ENCODE measurements at regions not wholly inside any gene's neighbourhood (a gene's known extent, or its start where the extent isn't known, plus 50 kb on each side); places are given as distances from the start of the nearest gene placed in this dataset.

DNA sequence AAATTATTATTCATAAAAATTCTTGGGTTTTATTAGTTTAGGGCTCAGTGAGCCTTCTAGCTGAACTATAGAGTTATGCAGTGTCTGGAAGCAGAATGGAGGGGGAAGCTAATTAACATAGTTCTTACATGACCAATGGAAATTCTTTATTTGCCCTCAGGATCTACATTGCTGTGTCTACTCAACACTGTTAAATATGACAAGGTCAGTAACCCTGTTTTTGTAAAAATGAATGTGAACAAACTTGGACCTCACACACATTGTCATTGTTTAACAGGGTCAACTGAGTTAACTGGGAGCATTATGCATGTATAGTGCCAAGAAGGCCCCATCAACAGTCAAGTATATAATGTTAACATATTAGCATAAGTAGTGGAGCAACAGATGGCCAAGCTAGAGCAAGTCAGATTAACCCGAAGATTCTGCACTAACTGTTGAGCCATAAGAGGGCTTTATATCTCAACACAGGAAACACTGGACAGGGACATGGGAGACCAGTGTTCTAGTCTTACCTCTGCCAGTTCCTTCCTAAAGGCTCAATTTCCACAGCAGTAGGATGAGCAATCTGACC, 122.5 kb upstream of the SEM1 start:
- Mint-ChIP-seq H3K4me1 (ENCODE audit: low read depth, unreplicated experiment) (no peaks in the 10 kb centered on the region), H3K27me3 (ENCODE audit: insufficient read depth, unreplicated experiment) (peaks cover 7% of the 10 kb centered on the region), H3K27ac (ENCODE audit: unreplicated experiment) (no peak overlapping the region), H3K4me3 (ENCODE audit: unreplicated experiment) (no peak overlapping the region), H3K36me3 (ENCODE audit: insufficient read depth, unreplicated experiment) (no peaks in the 10 kb centered on the region), H3K9me3 (ENCODE audit: unreplicated experiment) (no peaks in the 10 kb centered on the region)
- Histone ChIP-seq H3K36me3 (ENCODE audit: control insufficient read depth, insufficient read depth, low read length) (no peaks in the 10 kb centered on the region), H3K9me3 (no peaks in the 10 kb centered on the region), H3K4me1 (no peaks in the 10 kb centered on the region), H3K4me3 (ENCODE audit: low read depth, low read length) (no peak overlapping the region), H3K27me3 (replicated peaks; ENCODE audit: control insufficient read depth, insufficient read depth, low read length) (no peaks in the 10 kb centered on the region)
- no peak for DNase-seq
- intact Hi-C loops (cut with micrococcal nuclease; ENCODE audit: unreplicated experiment) = no loop called here
- ChIA-PET CTCF (no interaction called here), POLR2A (no interaction called here)
- no TSS peak for BruUV-seq (replicated peaks)
- TF ChIP-seq, protein P1, sequence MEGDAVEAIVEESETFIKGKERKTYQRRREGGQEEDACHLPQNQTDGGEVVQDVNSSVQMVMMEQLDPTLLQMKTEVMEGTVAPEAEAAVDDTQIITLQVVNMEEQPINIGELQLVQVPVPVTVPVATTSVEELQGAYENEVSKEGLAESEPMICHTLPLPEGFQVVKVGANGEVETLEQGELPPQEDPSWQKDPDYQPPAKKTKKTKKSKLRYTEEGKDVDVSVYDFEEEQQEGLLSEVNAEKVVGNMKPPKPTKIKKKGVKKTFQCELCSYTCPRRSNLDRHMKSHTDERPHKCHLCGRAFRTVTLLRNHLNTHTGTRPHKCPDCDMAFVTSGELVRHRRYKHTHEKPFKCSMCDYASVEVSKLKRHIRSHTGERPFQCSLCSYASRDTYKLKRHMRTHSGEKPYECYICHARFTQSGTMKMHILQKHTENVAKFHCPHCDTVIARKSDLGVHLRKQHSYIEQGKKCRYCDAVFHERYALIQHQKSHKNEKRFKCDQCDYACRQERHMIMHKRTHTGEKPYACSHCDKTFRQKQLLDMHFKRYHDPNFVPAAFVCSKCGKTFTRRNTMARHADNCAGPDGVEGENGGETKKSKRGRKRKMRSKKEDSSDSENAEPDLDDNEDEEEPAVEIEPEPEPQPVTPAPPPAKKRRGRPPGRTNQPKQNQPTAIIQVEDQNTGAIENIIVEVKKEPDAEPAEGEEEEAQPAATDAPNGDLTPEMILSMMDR (IDR thresholded peaks at IDR 0.05; ENCODE audit: insufficient read depth in 1 of 2, low read depth in 1 of 2, low read length in 1 of 2, severe bottlenecking in 1 of 2, unreplicated experiment in 1 of 2) = no peak

GRCh38 chr7:96833676-96834453, 124.2 kb upstream of the SEM1 start:
- H3K9me3 ChIP-seq = no peaks in the 10 kb centered on the region
- no peaks in the 10 kb centered on the region for H3K36me3 ChIP-seq (ENCODE audit: control insufficient read depth, insufficient read depth, low read length)
- ChIA-PET POLR2A (no interaction called here), CTCF (no interaction called here)
- Mint-ChIP-seq H3K4me3 (ENCODE audit: unreplicated experiment) (no peak overlapping the region), H3K4me1 (ENCODE audit: low read depth, unreplicated experiment) (no peaks in the 10 kb centered on the region), H3K36me3 (ENCODE audit: insufficient read depth, unreplicated experiment) (no peaks in the 10 kb centered on the region), H3K27me3 (ENCODE audit: insufficient read depth, unreplicated experiment) (peaks cover 6% of the 10 kb centered on the region), H3K27ac (ENCODE audit: unreplicated experiment) (no peak overlapping the region), H3K9me3 (ENCODE audit: unreplicated experiment) (no peaks in the 10 kb centered on the region)
- no peaks in the 10 kb centered on the region for H3K4me1 ChIP-seq
- H3K4me3 ChIP-seq (ENCODE audit: low read depth, low read length) = no peak overlapping the region
- intact Hi-C loops (cut with micrococcal nuclease; ENCODE audit: unreplicated experiment) = no loop called here
- TF ChIP-seq, protein P1 (IDR thresholded peaks at IDR 0.05; ENCODE audit: insufficient read depth in 1 of 2, low read depth in 1 of 2, low read length in 1 of 2, severe bottlenecking in 1 of 2, unreplicated experiment in 1 of 2) = no peak
- DNase-seq = no peak
- BruUV-seq (replicated peaks) = no TSS peak
- no peaks in the 10 kb centered on the region for H3K27me3 ChIP-seq (replicated peaks; ENCODE audit: control insufficient read depth, insufficient read depth, low read length)

GRCh38 chr7:96836456-96836855, 126.8 kb upstream of the SEM1 start:
- Histone ChIP-seq H3K27me3 (replicated peaks; ENCODE audit: control insufficient read depth, insufficient read depth, low read length) (no peaks in the 10 kb centered on the region), H3K9me3 (no peaks in the 10 kb centered on the region), H3K4me3 (ENCODE audit: low read depth, low read length) (no peak overlapping the region), H3K36me3 (ENCODE audit: control insufficient read depth, insufficient read depth, low read length) (no peaks in the 10 kb centered on the region), H3K4me1 (no peaks in the 10 kb centered on the region)
- Mint-ChIP-seq H3K36me3 (ENCODE audit: insufficient read depth, unreplicated experiment) (no peaks in the 10 kb centered on the region), H3K9me3 (ENCODE audit: unreplicated experiment) (no peaks in the 10 kb centered on the region), H3K27me3 (ENCODE audit: insufficient read depth, unreplicated experiment) (peaks cover 7% of the 10 kb centered on the region), H3K4me3 (ENCODE audit: unreplicated experiment) (no peak overlapping the region), H3K4me1 (ENCODE audit: low read depth, unreplicated experiment) (no peaks in the 10 kb centered on the region), H3K27ac (ENCODE audit: unreplicated experiment) (no peak overlapping the region)
- BruUV-seq (replicated peaks) = no TSS peak
- CTCF ChIA-PET = no interaction called here
- TF ChIP-seq, protein P1 (IDR thresholded peaks at IDR 0.05; ENCODE audit: insufficient read depth in 1 of 2, low read depth in 1 of 2, low read length in 1 of 2, severe bottlenecking in 1 of 2, unreplicated experiment in 1 of 2) = no peak
- POLR2A ChIA-PET = no interaction called here
- intact Hi-C loops (cut with micrococcal nuclease; ENCODE audit: unreplicated experiment) = no loop called here
- no peak for DNase-seq
